NT2/D1 (cell line): ENCODE measurements at regions not wholly inside any gene's neighbourhood (a gene's known extent, or its start where the extent isn't known, plus 50 kb on each side); places are given as distances from the start of the nearest gene placed in this dataset.

ENCODE experiments used
- DNase-seq: peaks from one replicate; pipeline ENCODE4 v3.0.0-alpha.2; 2011; ENCODE audit warnings: low read depth, low spot score
- H3K27me3 ChIP-seq: 2 replicates; pipeline ENCODE4 v1.6.0; 2011; ENCODE audit warnings: mild to moderate bottlenecking; ENCODE audit not compliant: insufficient read length, insufficient read depth
- H3K36me3 ChIP-seq: 2 replicates; pipeline ENCODE4 v1.6.1; 2011; ENCODE audit warnings: mild to moderate bottlenecking, low read length, mixed read lengths; ENCODE audit not compliant: insufficient read depth, insufficient read length
- H3K4me1 ChIP-seq: 2 replicates; pipeline ENCODE4 v1.5.1; 2011; ENCODE audit not compliant: insufficient read depth, insufficient read length
- H3K4me3 ChIP-seq: 2 replicates; pipeline ENCODE4 v1.5.1; 2011; ENCODE audit warnings: low read depth; ENCODE audit not compliant: insufficient read length
- H3K9ac ChIP-seq: 2 replicates; pipeline ENCODE4 v1.6.0; 2011; ENCODE audit warnings: low read depth; ENCODE audit not compliant: insufficient read length
- H3K9me3 ChIP-seq: 2 replicates; pipeline ENCODE4 v1.5.1; 2011; ENCODE audit warnings: mild to moderate bottlenecking, low read length; ENCODE audit not compliant: insufficient read depth
- SUZ12 ChIP-seq: IDR thresholded peaks from 2 replicates; pipeline ENCODE4 v1.6.1; 2011; ENCODE audit not compliant: insufficient read length, insufficient read depth; ENCODE audit errors: extremely low read depth
- YY1 ChIP-seq: IDR thresholded peaks from 2 replicates; pipeline ENCODE4 v1.6.1; 2011; ENCODE audit not compliant: insufficient read length, insufficient read depth
- ZNF274 ChIP-seq: IDR thresholded peaks from 2 replicates; pipeline ENCODE4 v1.6.1; 2011; ENCODE audit warnings: mild to moderate bottlenecking, low read depth, low read length

DNA sequence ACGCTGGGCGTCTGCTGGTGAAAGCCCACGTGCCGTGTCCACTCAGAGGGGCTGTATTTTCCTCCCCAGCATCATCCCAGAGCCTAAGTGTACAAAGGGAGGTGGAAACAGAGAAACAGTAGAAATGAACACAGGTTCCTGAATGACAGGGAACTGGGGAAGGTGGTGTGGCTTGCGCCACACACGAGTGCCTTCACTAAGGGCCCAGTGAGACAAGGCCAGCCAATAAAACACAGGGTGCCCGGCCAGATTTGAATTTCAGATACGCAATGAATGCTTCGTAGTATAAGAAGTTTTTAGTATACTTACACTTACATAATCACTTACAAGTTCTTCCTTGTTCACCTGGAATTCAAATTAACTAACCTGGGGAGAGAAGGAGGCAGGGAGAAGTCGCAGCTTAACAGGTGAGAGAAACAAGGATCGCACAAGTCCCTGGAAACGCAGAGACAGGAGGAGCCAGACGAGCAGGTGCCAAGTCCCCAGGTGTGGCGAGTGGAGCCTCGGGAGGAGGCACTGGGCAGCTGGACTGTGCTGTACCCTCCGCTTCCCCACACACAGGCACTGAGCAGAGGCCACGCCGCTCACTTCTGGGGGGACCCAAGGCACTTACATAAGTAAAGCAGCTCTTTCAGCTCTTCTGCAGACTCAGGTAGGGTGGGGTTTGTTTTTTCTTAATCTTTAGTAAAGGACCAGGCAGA lies 105.2 kb upstream of the MGMT start:
- H3K27me3 ChIP-seq = no peaks in the 10 kb centered on the region
- H3K9ac ChIP-seq = no peak overlapping the region
- peaks cover 3% of the 10 kb centered on the region; the same call in 1 of the 2 replicates for H3K9me3 ChIP-seq
- H3K36me3 ChIP-seq = no peaks in the 10 kb centered on the region
- no peaks in the 10 kb centered on the region for H3K4me1 ChIP-seq
- DNase-seq = no peak
- no peak for TF ChIP-seq YY1
- no peak for TF ChIP-seq SUZ12
- TF ChIP-seq ZNF274 = no peak
- H3K4me3 ChIP-seq = no peak overlapping the region

DNA sequence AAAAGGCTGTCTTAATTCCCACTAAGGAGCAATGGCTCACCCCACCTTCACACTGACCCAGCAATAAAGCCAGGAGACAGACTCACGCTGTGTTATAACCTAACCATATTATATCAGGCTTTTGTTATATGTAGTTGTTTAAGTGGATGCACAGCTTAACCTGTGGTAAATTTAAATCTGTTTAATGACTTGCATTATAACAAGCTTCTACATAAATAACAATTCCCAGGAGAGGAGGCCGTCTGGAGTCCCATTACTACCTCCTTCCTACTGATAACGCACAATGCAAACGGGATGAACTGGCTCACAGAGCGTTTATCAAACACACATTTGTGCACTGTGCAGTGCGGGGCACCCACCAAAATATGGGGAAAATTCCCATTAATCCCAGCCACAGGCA lies 102.1 kb upstream of the MGMT start:
- Histone ChIP-seq H3K9me3 (no peaks in the 10 kb centered on the region), H3K4me3 (no peak overlapping the region), H3K36me3 (no peaks in the 10 kb centered on the region), H3K27me3 (no peaks in the 10 kb centered on the region), H3K9ac (no peak overlapping the region), H3K4me1 (no peaks in the 10 kb centered on the region)
- DNase-seq = no peak
- TF ChIP-seq ZNF274 = no peak
- no peak for TF ChIP-seq YY1
- no peak for TF ChIP-seq SUZ12

DNA sequence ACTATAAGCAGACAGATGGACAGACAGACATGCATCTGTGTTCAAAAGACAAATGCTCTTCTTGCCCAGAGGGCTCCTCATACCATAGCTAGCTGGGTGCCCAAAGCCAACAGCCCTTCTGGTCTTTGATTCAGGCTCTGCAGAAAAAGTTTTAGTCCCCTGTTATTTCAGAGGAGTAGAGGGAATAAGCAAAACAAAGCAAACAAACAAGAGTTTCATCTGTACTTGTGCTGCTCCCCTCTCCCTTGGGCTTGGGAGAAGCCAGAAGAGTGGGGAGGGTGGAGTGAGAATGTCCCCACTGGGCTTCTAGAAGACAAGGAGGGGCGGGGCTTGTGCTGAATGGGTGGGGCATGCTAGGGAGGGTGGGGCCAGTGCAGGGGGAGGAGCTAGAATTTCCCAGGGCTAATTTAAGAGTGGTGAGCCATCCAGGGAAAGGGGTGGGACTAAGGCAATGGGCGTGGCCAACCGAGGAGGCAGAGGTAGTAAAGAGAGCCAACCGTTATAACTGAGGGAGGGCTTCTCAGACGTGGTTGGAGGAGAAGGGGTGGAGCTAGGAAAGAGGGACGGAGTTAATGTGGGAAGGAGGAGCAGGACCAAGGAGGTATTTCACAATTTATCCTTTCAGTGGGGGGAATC lies 101.2 kb upstream of the MGMT start:
- TF ChIP-seq SUZ12 (no peak), YY1 (no peak), ZNF274 (no peak)
- Histone ChIP-seq H3K4me3 (no peak overlapping the region), H3K9me3 (no peaks in the 10 kb centered on the region), H3K27me3 (no peaks in the 10 kb centered on the region), H3K36me3 (no peaks in the 10 kb centered on the region), H3K9ac (no peak overlapping the region), H3K4me1 (no peaks in the 10 kb centered on the region)
- no peak for DNase-seq

DNA sequence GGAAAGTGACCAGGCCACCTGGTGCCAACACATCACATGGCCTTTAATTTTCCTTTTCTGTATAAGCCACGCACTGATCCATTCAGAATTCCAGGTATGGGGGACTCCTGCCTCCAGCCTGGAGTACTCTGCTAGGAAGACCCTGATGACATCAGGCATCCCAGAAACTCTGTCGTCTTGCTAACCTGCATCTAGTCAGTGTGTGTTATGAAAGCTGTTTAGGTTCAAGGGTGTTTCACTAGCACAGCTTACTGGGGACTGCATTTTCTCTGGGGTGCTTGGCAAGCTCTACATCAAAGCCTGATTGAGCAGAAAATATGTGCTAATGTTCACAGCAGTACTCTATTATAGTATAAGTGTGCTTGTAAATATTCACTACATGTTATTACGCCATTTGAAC lies 100.6 kb upstream of the MGMT start:
- Histone ChIP-seq H3K9me3 (no peaks in the 10 kb centered on the region), H3K36me3 (no peaks in the 10 kb centered on the region), H3K4me3 (no peak overlapping the region), H3K27me3 (no peaks in the 10 kb centered on the region), H3K4me1 (no peaks in the 10 kb centered on the region), H3K9ac (no peak overlapping the region)
- TF ChIP-seq YY1 = no peak
- no peak for TF ChIP-seq ZNF274
- no peak for TF ChIP-seq SUZ12
- no peak for DNase-seq

GRCh38 chr10:129369566-129369965 lies 97.5 kb upstream of the MGMT start:
- TF ChIP-seq SUZ12 (no peak), ZNF274 (no peak), YY1 (no peak)
- H3K36me3 ChIP-seq = no peaks in the 10 kb centered on the region
- DNase-seq = no peak

DNA sequence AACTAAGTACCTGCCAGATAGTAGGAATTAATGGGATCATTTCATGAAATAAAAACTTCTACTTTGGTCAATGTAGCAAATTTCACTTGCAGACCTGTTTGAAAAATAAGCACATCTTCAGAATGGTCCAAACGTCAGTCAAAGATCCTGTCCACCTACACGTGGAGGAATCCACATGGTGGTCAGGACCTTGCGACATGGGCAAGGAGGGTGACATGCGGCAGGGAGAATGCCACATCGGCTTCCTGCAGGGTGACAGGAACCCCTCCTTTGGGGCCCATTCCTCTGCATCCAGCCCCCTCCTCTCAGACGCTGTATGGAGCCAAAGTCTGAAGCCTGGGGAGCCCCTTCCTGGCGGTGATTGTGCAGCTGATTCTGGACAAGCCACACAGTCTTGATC lies 95.5 kb upstream of the MGMT start:
- H3K9ac ChIP-seq = no peak overlapping the region
- TF ChIP-seq ZNF274 (no peak), YY1 (no peak), SUZ12 (no peak)
- no peaks in the 10 kb centered on the region for H3K36me3 ChIP-seq
- H3K4me1 ChIP-seq = no peaks in the 10 kb centered on the region
- H3K9me3 ChIP-seq = no peaks in the 10 kb centered on the region
- no peak for DNase-seq
- no peak overlapping the region for H3K4me3 ChIP-seq
- no peaks in the 10 kb centered on the region for H3K27me3 ChIP-seq

More at GRCh38 chr10:129369566-129369965, 97.5 kb upstream of the MGMT start:
- Histone ChIP-seq H3K4me3 (no peak overlapping the region), H3K9me3 (no peaks in the 10 kb centered on the region), H3K4me1 (no peaks in the 10 kb centered on the region), H3K9ac (no peak overlapping the region), H3K27me3 (no peaks in the 10 kb centered on the region)

DNA sequence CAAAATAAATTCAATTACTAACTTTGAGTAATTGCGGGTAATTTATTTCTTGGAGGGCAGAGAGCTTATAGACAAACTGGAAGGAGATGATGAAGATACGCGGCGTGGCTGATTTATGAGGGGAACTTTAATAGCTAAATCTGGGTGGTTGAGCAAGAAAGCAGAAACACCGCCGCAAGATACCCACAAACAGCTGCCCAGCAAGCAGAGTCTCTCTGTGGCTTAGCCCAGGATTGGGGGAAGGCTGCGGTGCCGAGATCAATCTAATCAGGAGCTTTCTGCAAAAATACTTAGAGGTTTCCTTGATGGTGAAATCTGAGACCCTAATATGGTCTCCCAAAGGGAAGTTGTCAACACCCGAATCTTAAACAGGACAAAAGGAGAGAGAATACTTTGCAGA lies 94.9 kb upstream of the MGMT start:
- Histone ChIP-seq H3K27me3 (no peaks in the 10 kb centered on the region), H3K4me1 (no peaks in the 10 kb centered on the region), H3K9ac (no peak overlapping the region), H3K4me3 (no peak overlapping the region), H3K36me3 (no peaks in the 10 kb centered on the region), H3K9me3 (no peaks in the 10 kb centered on the region)
- TF ChIP-seq ZNF274 (no peak), YY1 (no peak), SUZ12 (no peak)
- DNase-seq = no peak
